ENCODE measurements at regions not wholly inside any gene's neighbourhood (a gene's known extent, or its start where the extent isn't known, plus 50 kb on each side); places are given as distances from the start of the nearest gene placed in this dataset.
A peak's percentile ranks its signal among the peaks of the same experiment; 100 is the strongest.

DNA sequence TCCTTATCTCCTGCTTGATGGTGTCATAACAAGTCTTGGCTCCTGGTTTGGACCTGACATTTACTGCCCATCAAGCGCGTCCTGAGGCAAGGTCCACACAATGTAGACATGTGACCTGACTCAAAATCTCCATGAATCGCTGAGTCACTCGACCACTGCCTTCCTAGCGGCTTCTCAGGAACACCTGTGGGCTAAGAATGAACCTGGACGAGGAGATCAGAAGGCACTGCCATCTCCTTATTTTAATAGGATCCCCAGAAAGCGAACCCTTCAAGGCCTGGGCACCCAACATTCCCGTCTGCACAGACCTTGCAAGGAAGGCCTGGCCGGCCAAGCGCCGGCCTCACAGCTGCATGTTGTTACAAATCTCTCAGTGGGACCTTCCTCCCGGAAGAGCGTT lies 60.6 kb upstream of the IRX1 start:
- Histone ChIP-seq H3K27me3 (no peaks in the 10 kb centered on the region), H3K27ac (no peak overlapping the region), H3K4me1 (no peaks in the 10 kb centered on the region), H3K36me3 (no peaks in the 10 kb centered on the region), H3K9me3 (peaks cover 0 to 5% (median 0%) of the 10 kb centered on the region in 4 donors), H3K4me3 (no peak overlapping the region)
- ATAC-seq (ENCODE audit: low FRiP score in 2 of 2) (no peak), DNase-seq (peak in 1 of 2 donors; percentile 53)
- TF ChIP-seq, protein P1, sequence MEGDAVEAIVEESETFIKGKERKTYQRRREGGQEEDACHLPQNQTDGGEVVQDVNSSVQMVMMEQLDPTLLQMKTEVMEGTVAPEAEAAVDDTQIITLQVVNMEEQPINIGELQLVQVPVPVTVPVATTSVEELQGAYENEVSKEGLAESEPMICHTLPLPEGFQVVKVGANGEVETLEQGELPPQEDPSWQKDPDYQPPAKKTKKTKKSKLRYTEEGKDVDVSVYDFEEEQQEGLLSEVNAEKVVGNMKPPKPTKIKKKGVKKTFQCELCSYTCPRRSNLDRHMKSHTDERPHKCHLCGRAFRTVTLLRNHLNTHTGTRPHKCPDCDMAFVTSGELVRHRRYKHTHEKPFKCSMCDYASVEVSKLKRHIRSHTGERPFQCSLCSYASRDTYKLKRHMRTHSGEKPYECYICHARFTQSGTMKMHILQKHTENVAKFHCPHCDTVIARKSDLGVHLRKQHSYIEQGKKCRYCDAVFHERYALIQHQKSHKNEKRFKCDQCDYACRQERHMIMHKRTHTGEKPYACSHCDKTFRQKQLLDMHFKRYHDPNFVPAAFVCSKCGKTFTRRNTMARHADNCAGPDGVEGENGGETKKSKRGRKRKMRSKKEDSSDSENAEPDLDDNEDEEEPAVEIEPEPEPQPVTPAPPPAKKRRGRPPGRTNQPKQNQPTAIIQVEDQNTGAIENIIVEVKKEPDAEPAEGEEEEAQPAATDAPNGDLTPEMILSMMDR (IDR thresholded peaks at IDR 0.05): no peak
- TF ChIP-seq EP300 (IDR thresholded peaks at IDR 0.05) (no peak), POLR2A (IDR thresholded peaks at IDR 0.05) (no peak), POLR2AphosphoS5 (IDR thresholded peaks at IDR 0.05) (no peak)
- 88 to 92% methylated on average over 13 of the region's 13 CpGs for WGBS, 2 donors

DNA sequence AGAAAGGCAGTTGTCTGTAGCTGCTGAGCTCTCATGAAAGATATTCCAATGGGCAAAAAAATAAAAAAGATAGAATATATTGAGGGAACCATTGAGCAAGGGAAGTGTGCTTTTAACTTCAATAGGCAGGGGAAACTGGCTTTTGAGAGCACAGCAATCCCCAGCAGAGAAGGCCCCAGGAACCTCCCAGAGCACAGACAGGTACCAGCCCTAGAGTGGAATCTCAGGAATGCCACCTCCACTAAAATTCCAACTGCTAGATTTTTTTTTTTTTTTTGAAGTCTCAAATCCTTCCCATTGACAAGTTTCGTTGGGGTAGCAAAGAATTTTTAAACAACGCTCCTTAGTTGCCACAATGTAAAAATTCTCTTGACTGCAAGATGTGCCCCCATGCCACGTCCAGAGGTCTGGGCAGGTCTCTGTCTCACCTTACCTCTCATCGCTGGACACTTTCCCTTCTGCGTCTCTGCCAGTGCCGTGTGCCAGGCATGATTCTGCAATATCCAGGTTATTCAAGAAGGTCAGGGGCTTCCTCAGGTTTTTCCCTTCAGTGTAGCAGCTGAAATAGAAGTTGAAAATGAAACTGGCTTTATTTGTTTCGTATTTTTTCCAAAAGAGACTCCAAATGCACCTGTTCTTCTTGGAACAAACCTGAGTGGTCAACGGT lies 64.2 kb upstream of the IRX1 start:
- Histone ChIP-seq H3K27me3 (no peaks in the 10 kb centered on the region), H3K4me3 (peak overlapping the region in 1 of 4 donors; percentile 12), H3K9me3 (peaks cover 0 to 5% (median 0%) of the 10 kb centered on the region in 4 donors), H3K36me3 (no peaks in the 10 kb centered on the region), H3K4me1 (no peaks in the 10 kb centered on the region), H3K27ac (no peak overlapping the region)
- TF ChIP-seq, protein P1 (IDR thresholded peaks at IDR 0.05): no peak
- no peak for TF ChIP-seq POLR2A (IDR thresholded peaks at IDR 0.05)
- WGBS, 2 donors: 40 to 49% methylated on average over 8 of the region's 8 CpGs
- DNase-seq: no peak
- no peak for ATAC-seq (ENCODE audit: low FRiP score in 2 of 2)

DNA sequence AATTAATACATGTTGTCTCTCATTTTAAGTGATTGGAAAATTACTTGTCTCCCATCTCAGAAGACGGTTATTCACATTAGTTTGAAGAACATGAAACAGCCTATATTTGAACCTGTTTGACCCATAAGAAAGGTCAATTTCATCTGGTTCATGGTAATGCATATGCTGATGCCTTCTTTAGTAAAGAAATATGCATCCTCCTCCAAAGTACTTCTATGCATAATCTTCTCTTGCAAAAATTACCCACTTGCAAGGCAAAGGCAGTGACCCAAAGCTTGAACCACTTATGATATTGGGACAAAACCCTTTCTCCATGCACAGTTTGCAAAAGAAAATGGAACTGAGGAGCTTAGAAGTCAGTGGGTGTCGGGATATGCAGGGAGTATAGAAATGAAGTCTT lies 65.4 kb upstream of the IRX1 start:
- TF ChIP-seq POLR2A (IDR thresholded peaks at IDR 0.05): no peak
- TF ChIP-seq, protein P1 (IDR thresholded peaks at IDR 0.05): no peak
- no peak for TF ChIP-seq EP300 (IDR thresholded peaks at IDR 0.05)
- no peak for TF ChIP-seq POLR2AphosphoS5 (IDR thresholded peaks at IDR 0.05)
- 78 to 82% methylated on average over 2 of the region's 2 CpGs for WGBS, 2 donors
- Histone ChIP-seq H3K4me1 (no peaks in the 10 kb centered on the region), H3K9me3 (no peaks in the 10 kb centered on the region), H3K27ac (no peak overlapping the region), H3K27me3 (no peaks in the 10 kb centered on the region), H3K4me3 (no peak overlapping the region), H3K36me3 (no peaks in the 10 kb centered on the region)
- DNase-seq: no peak
- no peak for ATAC-seq (ENCODE audit: low FRiP score in 2 of 2)

DNA sequence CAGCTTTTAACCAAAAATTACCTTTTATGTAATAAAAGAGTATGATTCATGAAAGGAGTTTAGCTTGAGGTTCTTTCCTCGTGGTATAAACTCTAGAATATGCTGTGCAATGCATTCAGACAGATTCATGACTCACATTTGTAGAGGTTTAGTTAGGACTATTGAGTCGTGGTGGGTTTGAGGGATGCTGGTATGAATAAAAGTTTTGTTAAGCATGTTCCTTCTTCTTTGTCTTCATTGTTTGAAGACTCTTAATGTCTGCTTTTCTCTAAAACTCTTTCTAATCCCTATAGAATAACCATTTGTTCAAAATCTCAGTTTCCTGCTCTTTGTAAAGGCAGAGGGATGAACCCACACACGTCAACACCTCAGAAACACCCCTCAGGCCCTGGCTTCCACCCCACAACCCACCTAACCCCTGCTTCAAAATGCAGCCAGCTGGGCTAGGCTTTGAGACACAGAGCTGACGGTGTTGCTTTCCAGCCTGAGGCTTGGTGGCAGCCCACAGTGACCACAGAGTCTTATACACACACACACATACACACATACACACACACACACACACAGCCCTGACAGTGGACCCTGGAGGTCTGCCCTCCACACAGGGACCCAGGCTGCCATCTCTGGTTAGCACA lies 69.0 kb upstream of the IRX1 start:
- DNase-seq: no peak
- no peak for ATAC-seq (ENCODE audit: low FRiP score in 2 of 2)
- no peak overlapping the region for H3K27ac ChIP-seq
- 47 to 55% methylated on average over 4 of the region's 4 CpGs for WGBS, 2 donors
- H3K36me3 ChIP-seq: no peaks in the 10 kb centered on the region
- H3K4me1 ChIP-seq: no peaks in the 10 kb centered on the region
- no peaks in the 10 kb centered on the region for H3K9me3 ChIP-seq
- H3K27me3 ChIP-seq: no peaks in the 10 kb centered on the region
- no peak overlapping the region for H3K4me3 ChIP-seq
- TF ChIP-seq POLR2AphosphoS5 (IDR thresholded peaks at IDR 0.05) (no peak), EP300 (IDR thresholded peaks at IDR 0.05) (no peak), POLR2A (IDR thresholded peaks at IDR 0.05) (no peak)
- TF ChIP-seq, protein P1 (IDR thresholded peaks at IDR 0.05): no peak

DNA sequence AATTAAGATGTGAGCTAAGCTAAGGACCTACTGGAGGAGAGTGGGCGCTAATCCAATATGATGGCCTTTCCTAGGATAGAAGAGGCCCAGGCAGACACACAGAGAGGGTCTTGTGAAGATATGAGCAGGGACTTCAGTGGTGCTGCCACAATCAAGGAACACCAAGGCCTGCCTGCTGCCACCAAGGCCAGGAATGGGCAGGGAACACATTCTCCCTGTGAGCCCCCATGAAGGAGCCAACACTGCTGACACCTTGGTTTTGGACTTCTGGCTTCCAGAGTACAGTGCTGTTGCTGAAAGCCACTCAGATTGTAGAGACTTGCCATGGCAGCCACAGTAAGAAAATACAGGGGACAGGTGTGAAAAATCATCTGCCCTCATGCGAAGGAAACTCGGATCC lies 73.1 kb upstream of the IRX1 start:
- Histone ChIP-seq H3K27ac (no peak overlapping the region), H3K4me1 (no peaks in the 10 kb centered on the region), H3K36me3 (no peaks in the 10 kb centered on the region), H3K9me3 (no peaks in the 10 kb centered on the region), H3K4me3 (no peak overlapping the region), H3K27me3 (no peaks in the 10 kb centered on the region)
- DNase-seq (no peak), ATAC-seq (ENCODE audit: low FRiP score in 2 of 2) (no peak)
- WGBS, 2 donors: 91 to 100% methylated on average over 3 of the region's 3 CpGs
- TF ChIP-seq POLR2AphosphoS5 (IDR thresholded peaks at IDR 0.05) (no peak), EP300 (IDR thresholded peaks at IDR 0.05) (no peak), POLR2A (IDR thresholded peaks at IDR 0.05) (no peak)
- TF ChIP-seq, protein P1 (IDR thresholded peaks at IDR 0.05): no peak
